Activated T-cell treated with anti-CD3 and anti-CD28 coated beads, Interleukin-2, amount 50 U/mL, for 4 hours (primary cell): ENCODE measurements at regions not wholly inside any gene's neighbourhood (a gene's known extent, or its start where the extent isn't known, plus 50 kb on each side); places are given as distances from the start of the nearest gene placed in this dataset.

Experiments used
- ATAC-seq, 2 donors: fragments of 200-7000 bp; cut with Tn5 transposase; one replicate each; pipeline ENCODE4 v1.10.0; 2021
- DNase-seq: peaks from one replicate; pipeline ENCODE4 v3.0.0-alpha.2; 2020
- H3K27me3 Mint-ChIP-seq: one replicate; pipeline ENCODE4 v1.8.0; 2021; ENCODE audit warnings: low read depth, mixed read lengths
- H3K36me3 Mint-ChIP-seq: one replicate; pipeline ENCODE4 v1.8.0; 2022; ENCODE audit warnings: mixed read lengths; ENCODE audit not compliant: insufficient read depth
- H3K4me1 Mint-ChIP-seq: one replicate; pipeline ENCODE4 v1.8.0; 2021; ENCODE audit warnings: low read depth, mixed read lengths
- H3K4me3 Mint-ChIP-seq: one replicate; pipeline ENCODE4 v1.8.0; 2021; ENCODE audit warnings: mild to moderate bottlenecking, moderate library complexity, mixed read lengths
- H3K9me3 Mint-ChIP-seq: one replicate; pipeline ENCODE4 v1.8.0; 2021; ENCODE audit warnings: mixed read lengths

DNA sequence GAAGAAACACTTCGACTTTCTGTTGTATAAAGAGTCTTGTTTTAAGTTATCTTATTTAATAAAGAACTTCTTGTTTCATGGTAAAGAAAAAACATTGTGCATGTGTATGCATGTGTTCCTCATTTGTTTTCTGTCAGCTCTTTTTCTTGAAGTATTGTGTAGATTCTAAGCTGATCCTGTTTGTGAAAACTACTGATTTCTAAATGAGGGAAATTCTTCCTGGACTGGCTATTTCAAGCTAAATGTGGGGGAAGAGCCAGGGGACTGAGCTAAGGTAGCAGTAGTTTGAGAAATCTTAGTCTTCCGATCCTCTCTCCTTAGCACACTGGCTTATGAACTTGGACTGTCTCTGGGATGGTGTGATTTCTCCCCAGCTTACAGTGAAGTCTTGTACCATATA lies 56.4 kb upstream of the RBMS1 start:
- no peaks in the 10 kb centered on the region for H3K9me3 Mint-ChIP-seq

GRCh38 chr2:160551259-160551658 lies 57.7 kb upstream of the RBMS1 start:
- Mint-ChIP-seq H3K4me3 (no peak overlapping the region), H3K27me3 (no peaks in the 10 kb centered on the region), H3K4me1 (peaks cover 4% of the 10 kb centered on the region), H3K36me3 (no peaks in the 10 kb centered on the region), H3K9me3 (no peaks in the 10 kb centered on the region)
- DNase-seq = no peak
- ATAC-seq = no peak

More for the DNA sequence above, 56.4 kb upstream of the RBMS1 start:
- no peak overlapping the region for H3K4me3 Mint-ChIP-seq
- ATAC-seq (no peak), DNase-seq (no peak)
- H3K4me1 Mint-ChIP-seq = peaks cover 4% of the 10 kb centered on the region
- H3K27me3 Mint-ChIP-seq = no peaks in the 10 kb centered on the region
- no peaks in the 10 kb centered on the region for H3K36me3 Mint-ChIP-seq

- H3K27me3 Mint-ChIP-seq = no peaks in the 10 kb centered on the region
- H3K4me1 Mint-ChIP-seq = peaks cover 4% of the 10 kb centered on the region
- no peak for DNase-seq
- no peaks in the 10 kb centered on the region for H3K36me3 Mint-ChIP-seq
- no peaks in the 10 kb centered on the region for H3K9me3 Mint-ChIP-seq
- no peak overlapping the region for H3K4me3 Mint-ChIP-seq
- ATAC-seq = no peak
Measured at GRCh38 chr2:160555420-160556071, 61.9 kb upstream of the RBMS1 start.

GRCh38 chr2:160557903-160558302 lies 64.3 kb upstream of the RBMS1 start:
- Mint-ChIP-seq H3K27me3 (no peaks in the 10 kb centered on the region), H3K4me1 (no peaks in the 10 kb centered on the region), H3K4me3 (no peak overlapping the region), H3K36me3 (no peaks in the 10 kb centered on the region), H3K9me3 (no peaks in the 10 kb centered on the region)
- ATAC-seq (no peak), DNase-seq (no peak)

- no peak overlapping the region for H3K4me3 Mint-ChIP-seq
- ATAC-seq (no peak), DNase-seq (no peak)
- no peaks in the 10 kb centered on the region for H3K27me3 Mint-ChIP-seq
- H3K4me1 Mint-ChIP-seq = no peaks in the 10 kb centered on the region
- H3K9me3 Mint-ChIP-seq = no peaks in the 10 kb centered on the region
- no peaks in the 10 kb centered on the region for H3K36me3 Mint-ChIP-seq
Measured at GRCh38 chr2:160558531-160558930, 64.9 kb upstream of the RBMS1 start.

- H3K36me3 Mint-ChIP-seq = no peaks in the 10 kb centered on the region
- no peak for DNase-seq
- H3K4me1 Mint-ChIP-seq = peaks cover 14% of the 10 kb centered on the region
- no peaks in the 10 kb centered on the region for H3K9me3 Mint-ChIP-seq
- no peak overlapping the region for H3K4me3 Mint-ChIP-seq
- ATAC-seq = no peak
- no peaks in the 10 kb centered on the region for H3K27me3 Mint-ChIP-seq
Measured at GRCh38 chr2:160561551-160562295, 68.1 kb upstream of the RBMS1 start.

DNA sequence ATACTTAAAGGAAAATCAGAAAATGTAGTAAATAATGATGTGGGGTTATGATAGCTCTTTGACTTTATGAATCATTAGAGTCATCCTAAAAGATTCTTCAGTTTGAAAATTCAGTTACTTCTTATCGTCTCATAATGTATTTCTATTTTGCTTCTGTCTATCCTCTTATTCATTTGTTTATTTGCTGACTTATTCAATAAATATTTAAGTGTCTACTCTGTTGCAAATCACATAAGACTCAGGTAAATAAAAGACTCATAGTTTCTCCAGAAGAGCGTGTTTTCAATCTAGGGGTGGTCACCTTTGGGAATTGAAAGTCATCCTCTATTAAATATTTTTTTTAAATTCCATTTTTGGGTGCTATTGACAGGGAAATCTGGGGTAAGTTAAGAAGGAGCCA lies 69.1 kb upstream of the RBMS1 start:
- Mint-ChIP-seq H3K9me3 (no peaks in the 10 kb centered on the region), H3K4me1 (peaks cover 14% of the 10 kb centered on the region), H3K36me3 (no peaks in the 10 kb centered on the region), H3K4me3 (no peak overlapping the region), H3K27me3 (no peaks in the 10 kb centered on the region)
- DNase-seq (no peak), ATAC-seq (no peak)

- Mint-ChIP-seq H3K4me1 (peaks cover 14% of the 10 kb centered on the region), H3K4me3 (no peak overlapping the region), H3K36me3 (no peaks in the 10 kb centered on the region), H3K27me3 (no peaks in the 10 kb centered on the region), H3K9me3 (no peaks in the 10 kb centered on the region)
- ATAC-seq = no peak
- no peak for DNase-seq
Measured at GRCh38 chr2:160564591-160564990, 71.0 kb upstream of the RBMS1 start.

DNA sequence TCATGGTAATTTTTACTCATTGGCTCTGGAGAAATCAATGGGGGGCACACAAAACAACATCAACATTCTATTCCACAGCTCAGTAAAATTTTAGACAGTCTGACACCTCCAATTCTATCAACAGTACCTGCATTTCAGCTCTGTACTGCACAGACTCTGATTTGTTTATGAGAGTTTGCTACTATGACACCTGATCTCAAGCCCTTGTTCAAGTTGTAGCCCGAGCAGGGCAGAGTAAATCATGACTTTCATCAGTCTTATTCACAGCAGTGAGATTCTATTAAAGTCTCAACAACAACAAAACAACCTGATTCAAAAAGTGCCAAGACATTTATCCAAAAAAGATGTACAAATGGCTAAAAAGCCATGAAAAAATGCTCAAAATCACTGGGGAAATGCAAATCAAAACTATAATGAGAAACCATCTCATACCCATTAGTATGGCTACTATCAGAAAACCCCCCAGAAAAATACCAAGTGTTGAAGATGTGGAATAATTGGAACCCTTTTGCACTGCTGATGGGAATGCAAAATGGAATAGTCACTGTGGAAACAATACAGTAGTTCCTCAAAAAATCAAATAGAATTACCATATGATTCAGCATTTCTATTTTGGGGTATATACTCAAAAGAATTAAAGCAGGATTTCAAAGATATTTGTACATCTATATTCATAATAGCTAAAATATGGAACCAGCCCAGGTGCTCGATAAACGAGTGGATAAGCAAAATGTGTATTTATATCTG lies 71.7 kb upstream of the RBMS1 start:
- ATAC-seq = no peak
- no peak for DNase-seq

DNA sequence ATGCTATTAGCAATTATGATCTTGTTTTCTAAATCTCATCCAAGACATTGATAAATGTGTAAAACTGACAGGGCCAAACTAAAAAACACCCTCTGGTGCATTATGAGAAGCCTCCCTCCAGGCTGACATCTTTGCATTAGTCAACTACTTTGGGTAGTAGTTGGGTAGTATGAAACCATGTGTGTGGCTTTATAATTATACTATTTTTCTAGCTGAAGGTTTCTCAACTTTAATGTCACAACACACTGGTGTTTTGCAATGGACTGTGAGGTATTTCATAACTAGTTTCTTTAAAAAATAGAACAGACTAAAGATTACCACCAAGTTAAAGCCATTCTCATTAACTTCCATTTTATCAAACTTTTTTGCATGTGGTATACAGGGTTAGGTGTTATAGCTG lies 73.1 kb upstream of the RBMS1 start:
- no peak overlapping the region for H3K4me3 Mint-ChIP-seq
- DNase-seq = no peak
- no peak for ATAC-seq
- no peaks in the 10 kb centered on the region for H3K27me3 Mint-ChIP-seq
- peaks cover 14% of the 10 kb centered on the region for H3K4me1 Mint-ChIP-seq
- no peaks in the 10 kb centered on the region for H3K36me3 Mint-ChIP-seq
- peaks cover 3% of the 10 kb centered on the region for H3K9me3 Mint-ChIP-seq

More for the DNA sequence above, 71.7 kb upstream of the RBMS1 start:
- H3K27me3 Mint-ChIP-seq = no peaks in the 10 kb centered on the region
- H3K36me3 Mint-ChIP-seq = no peaks in the 10 kb centered on the region
- H3K4me3 Mint-ChIP-seq = no peak overlapping the region
- H3K9me3 Mint-ChIP-seq = no peaks in the 10 kb centered on the region
- peaks cover 14% of the 10 kb centered on the region for H3K4me1 Mint-ChIP-seq

DNA sequence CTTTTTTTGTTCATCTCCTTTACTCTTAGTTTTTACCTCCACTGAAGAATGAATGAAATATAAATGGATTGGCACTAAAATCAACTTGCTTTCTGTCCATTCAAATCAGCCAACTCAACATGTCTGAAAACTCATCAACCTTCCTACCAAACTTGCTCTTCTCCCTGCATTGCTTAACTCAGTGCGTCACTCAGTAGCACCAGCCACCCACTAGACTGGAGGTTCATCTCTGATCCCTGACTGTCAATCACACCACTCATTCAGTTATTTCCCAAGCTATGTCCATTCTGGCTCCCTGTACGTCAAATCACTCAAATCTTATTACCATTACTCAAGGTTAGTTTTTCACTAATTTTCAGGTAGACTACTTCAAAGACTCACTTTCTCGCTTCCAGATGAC lies 75.2 kb upstream of the RBMS1 start:
- Mint-ChIP-seq H3K27me3 (no peaks in the 10 kb centered on the region), H3K36me3 (no peaks in the 10 kb centered on the region), H3K9me3 (peaks cover 7% of the 10 kb centered on the region), H3K4me3 (no peak overlapping the region), H3K4me1 (peaks cover 14% of the 10 kb centered on the region)
- no peak for DNase-seq
- ATAC-seq = no peak

GRCh38 chr2:160570376-160570775 lies 76.8 kb upstream of the RBMS1 start:
- no peak for ATAC-seq
- H3K4me1 Mint-ChIP-seq = peaks cover 3% of the 10 kb centered on the region
- H3K4me3 Mint-ChIP-seq = no peak overlapping the region
- no peaks in the 10 kb centered on the region for H3K27me3 Mint-ChIP-seq
- DNase-seq = no peak
- H3K9me3 Mint-ChIP-seq = peaks cover 7% of the 10 kb centered on the region
- H3K36me3 Mint-ChIP-seq = no peaks in the 10 kb centered on the region

GRCh38 chr2:160574468-160575140 lies 81.0 kb upstream of the RBMS1 start:
- Mint-ChIP-seq H3K36me3 (no peaks in the 10 kb centered on the region), H3K4me3 (no peak overlapping the region), H3K27me3 (peaks cover 2% of the 10 kb centered on the region), H3K9me3 (peaks cover 7% of the 10 kb centered on the region), H3K4me1 (no peaks in the 10 kb centered on the region)
- ATAC-seq (peak in 1 of 2 donors; percentile 51), DNase-seq (no peak)

- no peaks in the 10 kb centered on the region for H3K36me3 Mint-ChIP-seq
- H3K4me1 Mint-ChIP-seq = no peaks in the 10 kb centered on the region
- H3K27me3 Mint-ChIP-seq = peaks cover 2% of the 10 kb centered on the region
- no peak for ATAC-seq
- DNase-seq = no peak
- no peak overlapping the region for H3K4me3 Mint-ChIP-seq
- peaks cover 7% of the 10 kb centered on the region for H3K9me3 Mint-ChIP-seq
Measured at GRCh38 chr2:160575368-160575767, 81.8 kb upstream of the RBMS1 start.
